ENCODE measurements at regions not wholly inside any gene's neighbourhood (a gene's known extent, or its start where the extent isn't known, plus 50 kb on each side); places are given as distances from the start of the nearest gene placed in this dataset.
A peak's percentile ranks its signal among the peaks of the same experiment; 100 is the strongest.

GRCh38 chr9:22265534-22265933 lies 181.1 kb upstream of the DMRTA1 start:
- Mint-ChIP-seq H3K27ac (no peak overlapping the region), H3K36me3 (ENCODE audit: low read depth) (no peaks in the 10 kb centered on the region), H3K4me1 (no peaks in the 10 kb centered on the region), H3K4me3 (no peak overlapping the region), H3K27me3 (peaks cover 5% of the 10 kb centered on the region), H3K9me3 (peaks cover 5% of the 10 kb centered on the region)
- DNase-seq, result no peak
- ChIA-PET CTCF (interaction anchor here (0.6 to 0.7 kb wide), 2 partner anchors 228 to 1810 kb away, joined by 3 read pairs; no protein-coding TSS in a partner anchor), POLR2A (no interaction called here)

- H3K4me1 Mint-ChIP-seq, result no peaks in the 10 kb centered on the region
- H3K9me3 Mint-ChIP-seq, result no peaks in the 10 kb centered on the region
- peaks cover 3% of the 10 kb centered on the region for H3K27me3 Mint-ChIP-seq
- CTCF ChIA-PET, result no interaction called here
- no peak overlapping the region for H3K4me3 Mint-ChIP-seq
- DNase-seq, result no peak
- no peak overlapping the region for H3K27ac Mint-ChIP-seq
- POLR2A ChIA-PET, result no interaction called here
- H3K36me3 Mint-ChIP-seq (ENCODE audit: low read depth), result no peaks in the 10 kb centered on the region
Observed at GRCh38 chr9:22274477-22274876, 172.1 kb upstream of the DMRTA1 start.

DNA sequence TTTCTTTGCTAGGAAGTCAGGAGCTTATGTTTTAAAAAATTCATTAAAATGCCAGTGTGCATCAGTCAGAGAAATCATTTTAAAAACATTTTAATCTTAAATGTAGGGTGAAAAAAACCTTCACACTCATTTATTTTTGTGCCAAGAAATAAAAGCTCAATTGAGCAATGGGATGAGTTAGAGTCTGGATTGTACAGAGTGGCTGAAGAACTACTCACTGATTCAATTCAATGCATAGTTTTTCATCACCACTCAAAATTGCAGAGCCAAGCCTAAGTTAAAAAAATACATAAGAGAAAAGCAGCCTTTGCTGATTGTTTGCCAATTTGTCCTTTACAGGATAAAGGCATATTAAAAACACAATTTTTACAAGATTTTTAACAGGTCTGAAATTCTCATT lies 168.2 kb upstream of the DMRTA1 start:
- H3K4me1 Mint-ChIP-seq, result no peaks in the 10 kb centered on the region
- H3K9me3 Mint-ChIP-seq, result no peaks in the 10 kb centered on the region
- no peak overlapping the region for H3K4me3 Mint-ChIP-seq
- ChIA-PET CTCF (no interaction called here), POLR2A (no interaction called here)
- H3K27me3 Mint-ChIP-seq, result peaks cover 4% of the 10 kb centered on the region
- no peak for DNase-seq
- no peak overlapping the region for H3K27ac Mint-ChIP-seq
- H3K36me3 Mint-ChIP-seq (ENCODE audit: low read depth), result no peaks in the 10 kb centered on the region

DNA sequence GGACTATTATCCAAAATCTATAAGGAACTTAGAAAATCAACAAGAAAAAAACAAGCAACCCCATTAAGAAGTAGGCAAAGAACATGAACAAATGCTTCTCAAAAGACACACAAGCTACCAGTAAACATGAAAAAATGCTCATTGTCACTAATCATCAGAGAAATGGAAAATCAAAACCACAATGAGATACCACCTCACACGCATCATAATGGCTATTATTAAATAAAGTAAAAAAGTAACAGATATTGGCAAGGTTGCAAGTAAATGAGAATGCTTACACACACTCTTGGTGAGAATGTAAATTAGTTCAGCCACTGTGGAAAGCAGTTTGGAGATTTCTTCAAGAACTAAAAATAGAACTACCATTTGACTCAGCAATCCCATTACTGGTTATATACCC lies 167.0 kb upstream of the DMRTA1 start:
- no peak for DNase-seq
- H3K36me3 Mint-ChIP-seq (ENCODE audit: low read depth), result no peaks in the 10 kb centered on the region
- no peak overlapping the region for H3K4me3 Mint-ChIP-seq
- H3K27me3 Mint-ChIP-seq, result peaks cover 4% of the 10 kb centered on the region
- H3K4me1 Mint-ChIP-seq, result no peaks in the 10 kb centered on the region
- POLR2A ChIA-PET, result no interaction called here
- no peak overlapping the region for H3K27ac Mint-ChIP-seq
- CTCF ChIA-PET, result no interaction called here
- H3K9me3 Mint-ChIP-seq, result no peaks in the 10 kb centered on the region

DNA sequence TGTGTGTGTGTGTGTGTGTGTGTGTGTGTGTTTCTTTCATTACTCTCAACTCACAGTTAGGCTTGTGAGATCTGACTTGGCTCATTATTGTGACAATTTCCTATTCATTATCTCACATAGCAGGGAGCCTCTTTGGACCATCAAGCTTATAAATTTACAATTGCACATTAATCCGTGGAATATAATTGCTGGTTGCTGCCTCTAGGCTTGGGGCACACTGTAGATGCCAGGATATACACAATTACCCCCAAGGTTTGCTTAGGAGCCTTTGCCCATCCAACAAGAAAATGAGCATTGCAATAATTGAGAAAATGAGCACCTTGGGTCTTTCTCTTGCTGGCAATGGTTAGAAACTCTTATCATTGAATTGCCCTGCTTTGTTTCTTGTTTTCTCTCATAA lies 161.6 kb upstream of the DMRTA1 start:
- Mint-ChIP-seq H3K27ac (no peak overlapping the region), H3K4me1 (no peaks in the 10 kb centered on the region), H3K4me3 (no peak overlapping the region), H3K27me3 (peaks cover 2% of the 10 kb centered on the region), H3K9me3 (no peaks in the 10 kb centered on the region), H3K36me3 (ENCODE audit: low read depth) (no peaks in the 10 kb centered on the region)
- ChIA-PET POLR2A (no interaction called here), CTCF (no interaction called here)
- DNase-seq, result no peak

DNA sequence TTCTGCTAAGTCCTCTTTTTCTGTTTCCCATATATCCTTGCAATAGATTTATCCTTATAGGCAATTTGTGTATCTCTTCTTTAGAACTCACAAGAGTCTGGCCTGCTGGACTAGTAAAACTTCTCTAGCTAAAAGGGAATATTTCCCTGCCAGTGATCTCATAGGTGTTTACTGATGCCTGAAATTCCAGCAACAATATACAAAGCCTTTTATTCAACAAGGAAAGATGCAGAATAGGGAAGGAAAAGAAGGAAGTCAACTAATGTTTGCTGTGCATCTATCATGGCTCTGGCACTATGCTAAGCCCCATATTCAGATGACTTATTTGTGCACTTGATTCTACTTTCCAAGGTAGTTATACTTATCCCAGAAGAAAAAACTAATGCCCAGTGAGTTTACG lies 160.0 kb upstream of the DMRTA1 start:
- DNase-seq, result no peak
- Mint-ChIP-seq H3K4me1 (no peaks in the 10 kb centered on the region), H3K27ac (no peak overlapping the region), H3K4me3 (no peak overlapping the region), H3K27me3 (peaks cover 2% of the 10 kb centered on the region), H3K36me3 (ENCODE audit: low read depth) (no peaks in the 10 kb centered on the region), H3K9me3 (no peaks in the 10 kb centered on the region)
- ChIA-PET POLR2A (no interaction called here), CTCF (interaction anchor here (0.6 kb wide), 1 partner anchor 641 kb away, joined by 3 read pairs; no protein-coding TSS in a partner anchor)

GRCh38 chr9:22288661-22289060 lies 158.0 kb upstream of the DMRTA1 start:
- Mint-ChIP-seq H3K27ac (no peak overlapping the region), H3K36me3 (ENCODE audit: low read depth) (no peaks in the 10 kb centered on the region), H3K27me3 (peaks cover 2% of the 10 kb centered on the region), H3K4me3 (no peak overlapping the region), H3K4me1 (no peaks in the 10 kb centered on the region), H3K9me3 (no peaks in the 10 kb centered on the region)
- ChIA-PET POLR2A (no interaction called here), CTCF (interaction anchor here (0.6 kb wide), 1 partner anchor 27 kb away, joined by 3 read pairs; no protein-coding TSS in a partner anchor)
- no peak for DNase-seq

DNA sequence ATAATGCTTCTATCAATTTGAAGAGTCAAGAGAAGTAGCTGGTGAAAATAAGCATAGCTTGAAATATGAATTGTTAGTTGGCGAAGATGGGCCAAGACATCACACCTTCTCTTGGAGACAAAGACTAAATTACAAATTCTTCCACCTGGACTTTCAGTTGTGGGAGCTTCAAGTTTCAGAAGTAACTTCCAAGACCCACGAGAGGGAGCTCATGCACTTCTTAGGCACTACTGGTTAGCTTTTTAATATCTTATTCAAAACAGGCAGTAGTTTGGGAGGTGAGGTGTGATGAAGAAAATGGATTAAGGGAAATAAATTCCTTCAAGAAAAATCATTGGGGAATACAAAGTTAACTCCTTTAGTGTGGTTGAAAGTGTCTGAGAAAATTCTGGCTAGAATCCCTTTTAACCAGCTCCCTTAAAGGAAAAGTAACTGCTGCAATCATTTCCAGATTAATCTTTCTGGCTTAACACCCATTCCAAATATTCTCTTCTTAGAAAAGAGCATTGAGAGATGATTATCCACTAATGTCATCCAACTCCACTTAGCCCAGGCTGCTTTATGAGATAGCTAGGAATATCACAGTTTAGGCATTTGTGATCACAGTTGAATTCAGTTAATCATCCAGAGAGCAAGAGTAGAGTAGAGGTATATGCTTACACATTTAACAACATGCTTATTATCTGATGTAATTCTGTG lies 139.5 kb upstream of the DMRTA1 start:
- Mint-ChIP-seq H3K36me3 (ENCODE audit: low read depth) (no peaks in the 10 kb centered on the region), H3K9me3 (no peaks in the 10 kb centered on the region), H3K27me3 (peaks cover 4% of the 10 kb centered on the region), H3K4me1 (no peaks in the 10 kb centered on the region), H3K4me3 (no peak overlapping the region), H3K27ac (no peak overlapping the region)
- DNase-seq, result peak; percentile 9
- CTCF ChIA-PET, result interaction anchor here (0.8 kb wide), 1 partner anchor 145 kb away, joined by 3 read pairs; no protein-coding TSS in a partner anchor
- POLR2A ChIA-PET, result no interaction called here

GRCh38 chr9:22308177-22308576 lies 138.4 kb upstream of the DMRTA1 start:
- Mint-ChIP-seq H3K4me1 (no peaks in the 10 kb centered on the region), H3K9me3 (no peaks in the 10 kb centered on the region), H3K27me3 (peaks cover 4% of the 10 kb centered on the region), H3K36me3 (ENCODE audit: low read depth) (no peaks in the 10 kb centered on the region), H3K4me3 (no peak overlapping the region), H3K27ac (no peak overlapping the region)
- no peak for DNase-seq
- ChIA-PET POLR2A (no interaction called here), CTCF (no interaction called here)

DNA sequence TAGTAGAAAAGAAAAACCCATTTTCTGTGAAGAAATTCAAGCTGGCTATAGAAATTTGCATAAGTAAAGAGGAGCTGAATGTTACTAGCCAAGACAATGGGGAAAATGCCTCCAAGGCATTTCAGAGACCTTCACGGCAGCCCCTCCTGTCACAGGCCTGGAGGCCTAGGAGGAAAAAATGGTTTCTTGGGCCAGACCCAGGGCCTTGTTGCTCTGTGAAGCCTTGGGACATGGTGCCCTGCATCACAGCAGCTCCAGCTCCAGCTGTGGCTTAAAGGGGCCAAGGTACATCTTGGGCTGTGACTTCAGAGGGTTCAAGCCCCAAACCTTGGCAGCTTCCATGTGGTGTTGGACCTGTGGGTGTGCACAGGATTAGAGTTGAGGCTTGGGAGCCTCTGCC lies 130.0 kb upstream of the DMRTA1 start:
- H3K27ac Mint-ChIP-seq, result no peak overlapping the region
- H3K4me1 Mint-ChIP-seq, result no peaks in the 10 kb centered on the region
- peaks cover 4% of the 10 kb centered on the region for H3K9me3 Mint-ChIP-seq
- H3K36me3 Mint-ChIP-seq (ENCODE audit: low read depth), result no peaks in the 10 kb centered on the region
- H3K27me3 Mint-ChIP-seq, result no peaks in the 10 kb centered on the region
- ChIA-PET CTCF (no interaction called here), POLR2A (no interaction called here)
- no peak overlapping the region for H3K4me3 Mint-ChIP-seq
- no peak for DNase-seq

- no peaks in the 10 kb centered on the region for H3K4me1 Mint-ChIP-seq
- no peaks in the 10 kb centered on the region for H3K36me3 Mint-ChIP-seq (ENCODE audit: low read depth)
- CTCF ChIA-PET, result no interaction called here
- H3K4me3 Mint-ChIP-seq, result no peak overlapping the region
- H3K27me3 Mint-ChIP-seq, result no peaks in the 10 kb centered on the region
- POLR2A ChIA-PET, result no interaction called here
- no peak for DNase-seq
- no peaks in the 10 kb centered on the region for H3K9me3 Mint-ChIP-seq
- no peak overlapping the region for H3K27ac Mint-ChIP-seq
Observed at GRCh38 chr9:22331533-22331932, 115.1 kb upstream of the DMRTA1 start.

DNA sequence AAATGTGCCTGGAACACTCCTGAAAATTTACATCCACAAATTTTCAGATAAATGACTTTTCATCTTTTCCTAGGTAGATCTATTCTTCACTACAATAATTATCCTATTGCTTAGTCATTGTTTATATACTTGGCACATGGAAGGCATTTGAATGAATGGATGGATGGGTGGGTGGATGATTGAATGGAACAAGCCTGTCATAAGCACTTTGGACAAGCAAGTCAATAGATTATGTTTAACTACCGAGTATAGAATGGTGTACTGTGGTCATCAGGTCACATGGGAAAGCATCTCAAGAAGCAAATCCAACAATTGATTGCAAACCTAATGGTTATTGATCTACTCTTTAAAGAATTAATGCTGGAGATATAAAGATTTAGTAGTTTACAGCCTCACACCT lies 114.4 kb upstream of the DMRTA1 start:
- Mint-ChIP-seq H3K27ac (no peak overlapping the region), H3K27me3 (no peaks in the 10 kb centered on the region), H3K4me3 (no peak overlapping the region), H3K4me1 (no peaks in the 10 kb centered on the region), H3K36me3 (ENCODE audit: low read depth) (no peaks in the 10 kb centered on the region), H3K9me3 (no peaks in the 10 kb centered on the region)
- POLR2A ChIA-PET, result no interaction called here
- CTCF ChIA-PET, result no interaction called here
- DNase-seq, result no peak

- ChIA-PET POLR2A (no interaction called here), CTCF (no interaction called here)
- Mint-ChIP-seq H3K27me3 (no peaks in the 10 kb centered on the region), H3K4me1 (no peaks in the 10 kb centered on the region), H3K27ac (no peak overlapping the region), H3K36me3 (ENCODE audit: low read depth) (no peaks in the 10 kb centered on the region), H3K4me3 (no peak overlapping the region), H3K9me3 (no peaks in the 10 kb centered on the region)
- DNase-seq, result no peak
Observed at GRCh38 chr9:22337261-22337660, 109.4 kb upstream of the DMRTA1 start.

- no peaks in the 10 kb centered on the region for H3K36me3 Mint-ChIP-seq (ENCODE audit: low read depth)
- H3K27ac Mint-ChIP-seq, result no peak overlapping the region
- H3K27me3 Mint-ChIP-seq, result no peaks in the 10 kb centered on the region
- ChIA-PET POLR2A (no interaction called here), CTCF (interaction anchor here (1.3 kb wide), 1 partner anchor 32 kb away, joined by 3 read pairs; no protein-coding TSS in a partner anchor)
- H3K4me3 Mint-ChIP-seq, result no peak overlapping the region
- DNase-seq, result no peak
- no peaks in the 10 kb centered on the region for H3K4me1 Mint-ChIP-seq
- H3K9me3 Mint-ChIP-seq, result no peaks in the 10 kb centered on the region
Observed at GRCh38 chr9:22342491-22343217, 104.0 kb upstream of the DMRTA1 start.

Data from activated CD4-positive, alpha-beta T cell treated with anti-CD3 and anti-CD28 coated beads, Interleukin-2, amount 10 ng/mL, durations not matched to agents 7 days and 5 days (primary cell).